ENCODE measurements at regions not wholly inside any gene's neighbourhood (a gene's known extent, or its start where the extent isn't known, plus 50 kb on each side); places are given as distances from the start of the nearest gene placed in this dataset.

- no peak for DNase-seq
Observed at GRCh38 chr1:9179463-9180110, 50.7 kb upstream of the GPR157 start.

- no peak for DNase-seq
Observed at GRCh38 chr1:9180111-9180819, 51.4 kb upstream of the GPR157 start.

- DNase-seq = peak; percentile 78
Observed at GRCh38 chr1:9181176-9181906, 52.4 kb upstream of the GPR157 start.

DNA sequence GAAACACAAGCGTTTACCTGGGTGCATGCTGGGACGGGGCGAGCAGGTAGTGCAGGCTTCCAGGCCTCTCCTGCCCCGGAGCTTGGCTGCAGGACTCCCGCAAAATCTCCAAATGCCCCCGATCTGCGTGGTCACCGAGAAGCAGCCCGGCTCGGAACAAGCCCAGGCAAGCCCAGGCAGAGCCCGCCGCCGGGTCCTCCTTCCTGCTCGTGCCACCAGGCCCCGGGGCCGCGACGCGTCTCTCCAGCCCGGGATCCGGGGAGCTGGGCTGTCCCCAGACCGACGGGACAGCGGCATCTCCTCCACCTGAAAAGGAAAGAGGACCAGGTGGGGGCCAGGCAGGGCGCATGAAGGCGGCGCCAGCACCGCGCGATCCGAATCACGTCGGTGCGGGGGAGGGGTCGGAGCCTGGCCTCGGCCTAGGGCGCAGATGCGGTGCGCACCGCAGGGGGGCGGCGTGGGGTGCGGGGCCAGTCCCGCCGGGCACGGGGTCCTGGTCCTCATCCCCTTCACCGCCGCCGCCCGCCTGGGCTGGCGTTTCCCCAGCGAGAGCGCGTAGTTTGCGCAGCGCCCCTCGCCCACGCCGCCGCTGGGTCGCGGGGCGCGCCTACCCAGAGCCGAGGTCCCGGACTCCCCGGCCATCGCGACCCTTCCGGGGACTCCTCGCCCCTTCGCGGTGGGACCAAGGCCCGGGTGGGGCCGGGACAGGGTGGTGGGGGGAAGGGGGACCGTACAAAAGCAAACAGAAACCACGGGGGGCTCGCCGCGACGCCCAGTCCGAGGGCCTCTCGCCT lies 52.4 kb upstream of the H6PD start:
- DNase-seq = no peak

GRCh38 chr1:9182784-9183257 lies 51.8 kb upstream of the H6PD start:
- no peak for DNase-seq

GRCh38 chr1:9183441-9183840 lies 51.1 kb upstream of the H6PD start:
- no peak for DNase-seq

DNA sequence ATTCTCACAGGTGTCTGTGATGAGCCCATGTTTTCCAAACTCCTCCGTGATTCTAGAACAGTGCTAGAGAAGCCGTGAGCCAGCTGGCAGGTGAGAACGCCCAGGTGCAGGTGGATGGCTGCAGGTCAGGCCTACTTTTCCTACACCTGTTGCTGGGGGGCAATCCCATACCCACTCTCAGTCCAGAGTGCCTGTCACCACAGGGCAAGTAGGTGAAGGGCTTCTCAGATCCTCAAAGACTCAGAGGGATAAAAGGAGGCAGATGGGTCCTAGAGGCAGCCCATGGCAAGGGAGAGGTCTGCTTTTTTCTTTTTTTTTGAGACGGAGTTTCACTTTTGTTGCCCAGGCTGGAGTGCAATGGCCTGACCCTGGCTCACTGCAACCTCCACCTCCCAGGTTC lies 50.7 kb upstream of the H6PD start:
- DNase-seq = no peak

DNA sequence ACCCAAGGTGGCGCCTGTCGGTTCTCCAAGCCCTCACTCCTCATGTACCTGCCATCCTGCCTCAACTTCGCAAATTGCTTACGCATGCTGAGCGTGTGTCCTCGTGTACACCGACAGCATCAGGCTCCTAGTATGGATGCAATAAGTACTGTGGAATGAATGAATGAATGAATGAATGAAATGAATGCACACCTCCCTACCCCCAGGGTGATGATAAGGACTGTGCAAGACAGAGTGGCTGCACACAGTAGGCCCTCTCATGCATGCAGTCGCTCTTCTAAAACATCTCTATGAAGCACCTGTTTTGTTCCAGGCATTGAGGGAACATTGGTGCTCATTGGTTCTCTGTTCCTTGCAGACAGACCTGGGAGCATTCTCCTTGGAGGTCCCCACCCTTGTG lies 49.8 kb upstream of the H6PD start:
- DNase-seq = no peak

Data from T-helper 9 cell (primary cell).